DOHH2 (cell line): ENCODE measurements at regions not wholly inside any gene's neighbourhood (a gene's known extent, or its start where the extent isn't known, plus 50 kb on each side); places are given as distances from the start of the nearest gene placed in this dataset.

Source experiments
- H3F3A ChIP-seq: fragments of 200-600 bp; sonication (generic), shearing (Covaris generic); 2 replicates; pipeline ENCODE4 v1.6.0; 2016; ENCODE audit warnings: antibody characterized with exemption, mild to moderate bottlenecking; ENCODE audit not compliant: control insufficient read depth, insufficient read depth
- H3K27ac ChIP-seq: fragments of 200-600 bp; sonication (generic); 2 replicates; pipeline ENCODE4 v1.5.1; 2014; ENCODE audit warnings: low read depth, mild to moderate bottlenecking, low read length, moderate library complexity
- H3K27me3 ChIP-seq: fragments of 200-600 bp; sonication (generic); 2 replicates; pipeline ENCODE4 v1.6.1; 2014; ENCODE audit warnings: mild to moderate bottlenecking, low read length, mixed read lengths; ENCODE audit not compliant: control insufficient read depth
- H3K36me3 ChIP-seq: fragments of 200-600 bp; sonication (generic); 2 replicates; pipeline ENCODE4 v1.6.1; 2014; ENCODE audit warnings: mild to moderate bottlenecking, low read length, moderate library complexity, mixed read lengths; ENCODE audit not compliant: control insufficient read depth
- H3K4me1 ChIP-seq: fragments of 200-600 bp; sonication (generic); 2 replicates; pipeline ENCODE4 v1.6.1; 2014; ENCODE audit warnings: mild to moderate bottlenecking, low read length, mixed read lengths; ENCODE audit not compliant: control insufficient read depth
- H3K4me2 ChIP-seq: fragments of 200-600 bp; sonication (generic); 2 replicates; pipeline ENCODE4 v1.6.0; 2014; ENCODE audit warnings: mild to moderate bottlenecking, low read length, moderate library complexity
- H3K4me3 ChIP-seq: fragments of 200-600 bp; sonication (generic); 2 replicates; pipeline ENCODE4 v1.5.1; 2014; ENCODE audit warnings: mild to moderate bottlenecking, low read length, mixed read lengths
- H3K79me2 ChIP-seq: fragments of 200-600 bp; sonication (generic); 2 replicates; pipeline ENCODE4 v1.6.1; 2014; ENCODE audit warnings: mild to moderate bottlenecking, low read length, mixed read lengths; ENCODE audit not compliant: control insufficient read depth
- H3K9me2 ChIP-seq: fragments of 200-600 bp; sonication (generic); replicated peaks from 2 replicates; pipeline ENCODE4 v1.6.1; 2014; ENCODE audit warnings: mild to moderate bottlenecking, low read length, mixed read lengths; ENCODE audit not compliant: control insufficient read depth
- H3K9me3 ChIP-seq: fragments of 200-600 bp; sonication (generic); 2 replicates; pipeline ENCODE4 v1.6.1; 2014; ENCODE audit warnings: antibody characterized with exemption, low read length, mixed read lengths; ENCODE audit not compliant: control insufficient read depth, insufficient read depth
- H4K20me1 ChIP-seq: fragments of 200-600 bp; sonication (generic); 2 replicates; pipeline ENCODE4 v1.6.0; 2014; ENCODE audit warnings: low read depth, mild to moderate bottlenecking, antibody characterized with exemption, low read length, moderate library complexity; ENCODE audit not compliant: control insufficient read depth, insufficient read depth
- CTCF ChIP-seq: fragments of 200-600 bp; sonication (generic); IDR thresholded peaks from one replicate; pipeline ENCODE4 v1.5.1; 2014; ENCODE audit warnings: antibody characterized with exemption, mild to moderate bottlenecking, low read depth, low read length; ENCODE audit not compliant: poor library complexity, severe bottlenecking
- EZH2phosphoT487 ChIP-seq: fragments of 200-600 bp; sonication (generic); IDR thresholded peaks from 2 replicates; pipeline ENCODE4 v1.6.1; 2017; ENCODE audit warnings: borderline replicate concordance, mild to moderate bottlenecking, antibody characterized with exemption, low read length, moderate library complexity, mixed read lengths

- no peaks in the 10 kb centered on the region for H4K20me1 ChIP-seq
- no peak overlapping the region for H3K4me3 ChIP-seq
- H3K9me3 ChIP-seq = no peaks in the 10 kb centered on the region
- no peak overlapping the region for H3K4me2 ChIP-seq
- H3K36me3 ChIP-seq = no peaks in the 10 kb centered on the region
- TF ChIP-seq EZH2phosphoT487 = no peak
- TF ChIP-seq CTCF = no peak
- no peaks in the 10 kb centered on the region for H3K9me2 ChIP-seq
- no peaks in the 10 kb centered on the region for H3K4me1 ChIP-seq
- no peaks in the 10 kb centered on the region for H3F3A ChIP-seq
- H3K27ac ChIP-seq = no peak overlapping the region
- H3K79me2 ChIP-seq = no peaks in the 10 kb centered on the region
- H3K27me3 ChIP-seq = peaks cover 3% of the 10 kb centered on the region; the same call in 1 of the 2 replicates
These were observed 113.9 kb upstream of the CDC42BPA start for GRCh38 chr1:227432181-227432535.

- Histone ChIP-seq H3K27ac (no peak overlapping the region), H3K79me2 (no peaks in the 10 kb centered on the region), H3K27me3 (no peaks in the 10 kb centered on the region), H3K4me3 (no peak overlapping the region), H3K4me2 (no peak overlapping the region), H4K20me1 (no peaks in the 10 kb centered on the region), H3K36me3 (no peaks in the 10 kb centered on the region), H3F3A (no peaks in the 10 kb centered on the region), H3K4me1 (no peaks in the 10 kb centered on the region), H3K9me3 (no peaks in the 10 kb centered on the region), H3K9me2 (no peaks in the 10 kb centered on the region)
- TF ChIP-seq CTCF (no peak), EZH2phosphoT487 (no peak)
These were observed 111.4 kb upstream of the CDC42BPA start for GRCh38 chr1:227429447-227430359.

- no peaks in the 10 kb centered on the region for H3K36me3 ChIP-seq
- no peak overlapping the region for H3K4me2 ChIP-seq
- H4K20me1 ChIP-seq = no peaks in the 10 kb centered on the region
- no peak overlapping the region for H3K4me3 ChIP-seq
- no peaks in the 10 kb centered on the region for H3K27me3 ChIP-seq
- no peaks in the 10 kb centered on the region for H3K9me3 ChIP-seq
- H3K4me1 ChIP-seq = no peaks in the 10 kb centered on the region
- H3F3A ChIP-seq = no peaks in the 10 kb centered on the region
- no peaks in the 10 kb centered on the region for H3K9me2 ChIP-seq
- TF ChIP-seq CTCF = no peak
- TF ChIP-seq EZH2phosphoT487 = no peak
- no peaks in the 10 kb centered on the region for H3K79me2 ChIP-seq
- no peak overlapping the region for H3K27ac ChIP-seq
These were observed 110.5 kb upstream of the CDC42BPA start for GRCh38 chr1:227428803-227429202.
